Esophagus squamous epithelium (tissue), 5 donors: ENCODE measurements at regions not wholly inside any gene's neighbourhood (a gene's known extent, or its start where the extent isn't known, plus 50 kb on each side); places are given as distances from the start of the nearest gene placed in this dataset.

ENCODE experiments used
- DNase-seq: peaks from one replicate; lab custom pipeline; 2025; lab: John Stamatoyannopoulos, UW
- H3K27ac ChIP-seq, 4 donors: fragments of 200-600 bp; sonication (generic); one replicate each; pipeline ENCODE4 v1.5.1; 2016 to 2019; ENCODE audit warnings: mild to moderate bottlenecking in 1 of 4
- H3K27me3 ChIP-seq, 4 donors: fragments of 200-600 bp; sonication (generic); 1 replicate in 3 of 4; 2 replicates in 1 of 4; pipeline versions ENCODE4 v1.5.1 to v1.6.0; 2017 to 2021; ENCODE audit warnings: antibody characterized with exemption in 1 of 4
- H3K36me3 ChIP-seq, 3 donors: fragments of 200-600 bp; sonication (generic); one replicate each; pipeline ENCODE4 v1.5.1; 2016 to 2019
- H3K4me1 ChIP-seq, 3 donors: fragments of 200-600 bp; sonication (generic); one replicate each; pipeline ENCODE4 v1.5.1; 2017 to 2019
- H3K4me3 ChIP-seq, 4 donors: fragments of 200-600 bp; sonication (generic); 1 replicate in 3 of 4; 2 replicates in 1 of 4; pipeline ENCODE4 v1.5.1; 2016 to 2019; ENCODE audit warnings: mild to moderate bottlenecking in 2 of 4, moderate library complexity in 1 of 4
- H3K9me3 ChIP-seq, 3 donors: fragments of 200-600 bp; sonication (generic); one replicate each; pipeline ENCODE4 v1.5.1; 2016 to 2019
- CTCF ChIP-seq, 6 experiments: fragments of 450-650 bp in 4 of 6; fragments of 200-600 bp in 2 of 6; sonication (generic) in 2 of 6; IDR thresholded peaks; one replicate each; pipeline ENCODE4 v1.5.1; 2016 to 2019; ENCODE audit warnings: antibody characterized with exemption in 6 of 6, mild to moderate bottlenecking in 4 of 6, moderate library complexity in 4 of 6
- POLR2A ChIP-seq, 4 donors: fragments of 450-650 bp; IDR thresholded peaks; one replicate each; pipeline ENCODE4 v1.6.1; 2017; ENCODE audit warnings: antibody characterized with exemption in 4 of 4, mild to moderate bottlenecking in 4 of 4, moderate library complexity in 3 of 4
- WGBS, 2 donors: methylation state at CpG; one replicate each; pipeline ENCODE4 v1.1.5; 2018; 5-methylcytosine and 5-hydroxymethylcytosine counted together
- intact Hi-C: fragments of 100-400 bp; cut with DNase I; formaldehyde crosslinking; loops from one replicate; pipeline ENCODE4 v1.15.0; 2022
- donor health status: DM: yes; HTN: yes; CAD: no.

- 81 to 83% methylated on average over 1 to 3 of the region's 5 CpGs for WGBS, 2 donors
- Histone ChIP-seq H3K9me3 (no peaks in the 10 kb centered on the region), H3K4me1 (no peaks in the 10 kb centered on the region), H3K36me3 (no peaks in the 10 kb centered on the region), H3K27ac (no peak overlapping the region), H3K4me3 (no peak overlapping the region), H3K27me3 (peaks cover 0 to 5% (median 0%) of the 10 kb centered on the region in 4 donors)
- intact Hi-C loops = no loop called here
- no peak for DNase-seq
- TF ChIP-seq CTCF (IDR thresholded peaks at IDR 0.05) = no peak
- no peak for TF ChIP-seq POLR2A (IDR thresholded peaks at IDR 0.05)
Observed at GRCh38 chr4:8732681-8733243, 138.9 kb downstream of the HMX1 start.

GRCh38 chr4:8732092-8732491, 139.5 kb downstream of the CPZ start:
- Histone ChIP-seq H3K27me3 (peaks cover 0 to 9% (median 0%) of the 10 kb centered on the region in 4 donors), H3K36me3 (no peaks in the 10 kb centered on the region), H3K4me1 (no peaks in the 10 kb centered on the region), H3K4me3 (no peak overlapping the region), H3K9me3 (no peaks in the 10 kb centered on the region), H3K27ac (no peak overlapping the region)
- no peak for DNase-seq
- WGBS, 2 donors = 78 to 85% methylated on average over 5 to 10 of the region's 10 CpGs
- no peak for TF ChIP-seq POLR2A (IDR thresholded peaks at IDR 0.05)
- no peak for TF ChIP-seq CTCF (IDR thresholded peaks at IDR 0.05)
- intact Hi-C loops = no loop called here

- no peak for DNase-seq
- Histone ChIP-seq H3K27ac (no peak overlapping the region), H3K4me3 (no peak overlapping the region), H3K36me3 (no peaks in the 10 kb centered on the region), H3K4me1 (no peaks in the 10 kb centered on the region), H3K9me3 (no peaks in the 10 kb centered on the region), H3K27me3 (peaks cover 0 to 12% (median 0%) of the 10 kb centered on the region in 4 donors)
- TF ChIP-seq CTCF (IDR thresholded peaks at IDR 0.05) (no peak), POLR2A (IDR thresholded peaks at IDR 0.05) (no peak)
- 83% methylated on average over 1 of the region's 6 CpGs; no CpG with 5 or more reads in 1 of the 2 donors for WGBS, 2 donors
- intact Hi-C loops = no loop called here
Observed at GRCh38 chr4:8731364-8731763, 138.8 kb downstream of the CPZ start.

- no peak for DNase-seq
- Histone ChIP-seq H3K4me3 (no peak overlapping the region), H3K9me3 (no peaks in the 10 kb centered on the region), H3K27me3 (peaks cover 0 to 19% (median 0%) of the 10 kb centered on the region in 4 donors), H3K36me3 (no peaks in the 10 kb centered on the region), H3K4me1 (no peaks in the 10 kb centered on the region), H3K27ac (no peak overlapping the region)
- intact Hi-C loops = no loop called here
- no peak for TF ChIP-seq POLR2A (IDR thresholded peaks at IDR 0.05)
- TF ChIP-seq CTCF (IDR thresholded peaks at IDR 0.05) = no peak
- 75 to 91% methylated on average over 2 to 4 of the region's 6 CpGs for WGBS, 2 donors
Observed at GRCh38 chr4:8730681-8731080, 138.1 kb downstream of the CPZ start.

- Histone ChIP-seq H3K27me3 (peaks cover 0 to 24% (median 0%) of the 10 kb centered on the region in 4 donors), H3K36me3 (no peaks in the 10 kb centered on the region), H3K27ac (no peak overlapping the region), H3K9me3 (no peaks in the 10 kb centered on the region), H3K4me1 (no peaks in the 10 kb centered on the region), H3K4me3 (no peak overlapping the region)
- intact Hi-C loops = no loop called here
- no peak for DNase-seq
- 79 to 82% methylated on average over 7 to 8 of the region's 9 CpGs for WGBS, 2 donors
- TF ChIP-seq CTCF (IDR thresholded peaks at IDR 0.05) = no peak
Observed at GRCh38 chr4:8730159-8730558, 137.6 kb downstream of the CPZ start.
